Stimulated activated CD4-positive, alpha-beta T cell treated with anti-CD3 and anti-CD28 coated beads, Interleukin-1b, Interleukin-23, amount 100 ng/mL, for 48 hours (primary cell): ENCODE measurements at regions not wholly inside any gene's neighbourhood (a gene's known extent, or its start where the extent isn't known, plus 50 kb on each side); places are given as distances from the start of the nearest gene placed in this dataset.

Experiments used
- DNase-seq: peaks from one replicate; pipeline ENCODE4 v3.0.0-alpha.2; 2020

GRCh38 chr15:81573098-81573746 is 199.2 kb upstream of the TMC3 start:
- DNase-seq: no peak

GRCh38 chr15:81572190-81572589 is 198.2 kb upstream of the TMC3 start:
- no peak for DNase-seq

DNA sequence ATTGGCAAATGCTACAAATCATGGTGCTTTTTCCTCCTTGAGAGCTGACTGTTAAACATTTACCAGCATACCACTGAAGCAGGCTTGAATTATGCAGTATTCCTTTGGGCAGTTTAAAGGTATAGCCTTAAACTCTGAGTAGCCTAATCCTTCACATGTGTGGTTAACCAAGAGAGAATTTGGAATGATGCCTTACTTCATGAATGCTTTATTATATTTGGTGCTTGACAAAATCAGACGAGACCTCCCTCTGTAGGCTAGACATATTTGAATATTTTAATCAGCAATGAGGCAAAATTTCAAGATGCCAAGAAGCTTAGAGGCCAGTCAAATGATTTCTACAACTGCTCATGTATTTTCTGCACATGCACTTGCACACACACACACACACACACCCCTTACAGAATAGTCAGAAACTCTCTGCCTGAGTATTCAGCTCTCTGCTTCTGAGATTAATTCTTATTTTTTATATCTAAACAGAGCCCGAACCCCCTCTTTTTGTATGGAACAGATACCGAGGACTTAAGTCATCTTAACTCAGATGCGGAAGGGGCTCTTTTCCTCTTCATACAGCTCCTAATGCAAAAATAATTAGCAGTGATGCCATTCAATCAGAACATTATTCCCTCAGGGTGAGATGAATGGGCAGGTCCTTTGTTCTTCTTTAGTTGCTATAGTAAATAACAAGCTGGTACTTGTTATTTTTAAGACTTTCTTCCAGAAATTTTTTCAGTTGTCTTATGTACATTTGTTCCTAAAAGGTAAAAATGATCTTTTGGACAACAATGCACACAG is 195.5 kb upstream of the TMC3 start:
- DNase-seq: no peak

GRCh38 chr15:81567924-81568323 is 193.9 kb upstream of the TMC3 start:
- DNase-seq: no peak

DNA sequence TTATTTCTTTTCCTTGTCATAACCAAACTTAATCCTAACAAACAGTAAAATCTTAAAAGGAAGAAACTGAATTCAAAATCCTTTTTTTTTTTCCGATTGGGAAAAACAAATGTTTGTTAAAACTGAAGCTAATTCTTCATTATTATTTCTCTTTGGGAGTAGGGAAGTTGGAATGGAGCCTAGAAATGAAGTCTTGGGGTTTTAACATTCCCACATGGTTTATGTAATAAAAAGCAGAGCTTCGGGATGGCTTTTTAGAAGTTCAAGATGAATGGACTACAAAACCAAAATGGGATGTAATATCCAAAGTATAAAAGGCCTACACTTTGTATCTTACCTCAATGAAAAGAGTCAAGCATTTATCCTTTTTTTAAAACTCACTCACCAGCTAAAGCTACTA is 189.0 kb upstream of the TMC3 start:
- no peak for DNase-seq

GRCh38 chr15:81560405-81560804 is 186.4 kb upstream of the TMC3 start:
- DNase-seq: no peak

DNA sequence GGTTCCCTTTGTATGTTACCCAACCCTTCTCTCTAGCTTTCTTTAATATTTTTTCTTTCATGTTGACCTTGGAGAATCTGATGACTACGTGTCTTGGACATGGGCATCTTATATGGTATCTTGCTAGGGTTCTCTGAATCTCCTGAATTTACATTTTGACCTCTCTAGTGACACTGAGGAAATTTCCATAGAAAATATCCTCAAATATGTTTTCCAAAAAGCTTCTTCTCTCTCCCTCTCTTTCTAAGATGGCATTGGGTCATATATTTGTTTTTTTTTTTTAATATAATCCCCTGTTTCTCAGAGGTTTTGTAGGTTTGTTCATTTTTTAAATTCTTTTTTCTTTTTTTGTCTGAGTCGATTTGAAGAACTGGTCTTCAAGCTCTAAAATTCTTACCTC is 184.0 kb upstream of the TMC3 start:
- no peak for DNase-seq

DNA sequence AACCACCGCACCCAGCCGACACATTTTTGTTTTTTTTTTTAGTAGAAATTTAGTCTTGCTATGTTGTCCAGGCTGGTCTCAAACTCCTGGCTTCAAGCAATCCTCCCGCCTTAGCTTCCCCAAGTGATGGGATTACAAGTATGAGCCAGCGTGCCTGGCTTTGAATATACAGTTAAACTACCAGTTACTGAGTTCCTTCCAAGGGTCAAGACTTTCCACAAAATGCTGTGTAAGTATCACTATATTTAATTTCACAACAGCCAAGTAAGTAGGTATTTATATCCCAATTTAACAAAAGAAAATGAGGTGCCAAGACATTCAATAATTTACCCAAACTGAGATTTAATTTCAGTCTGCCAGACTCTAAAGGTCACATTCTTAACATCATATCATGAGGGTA is 181.3 kb upstream of the TMC3 start:
- no peak for DNase-seq

DNA sequence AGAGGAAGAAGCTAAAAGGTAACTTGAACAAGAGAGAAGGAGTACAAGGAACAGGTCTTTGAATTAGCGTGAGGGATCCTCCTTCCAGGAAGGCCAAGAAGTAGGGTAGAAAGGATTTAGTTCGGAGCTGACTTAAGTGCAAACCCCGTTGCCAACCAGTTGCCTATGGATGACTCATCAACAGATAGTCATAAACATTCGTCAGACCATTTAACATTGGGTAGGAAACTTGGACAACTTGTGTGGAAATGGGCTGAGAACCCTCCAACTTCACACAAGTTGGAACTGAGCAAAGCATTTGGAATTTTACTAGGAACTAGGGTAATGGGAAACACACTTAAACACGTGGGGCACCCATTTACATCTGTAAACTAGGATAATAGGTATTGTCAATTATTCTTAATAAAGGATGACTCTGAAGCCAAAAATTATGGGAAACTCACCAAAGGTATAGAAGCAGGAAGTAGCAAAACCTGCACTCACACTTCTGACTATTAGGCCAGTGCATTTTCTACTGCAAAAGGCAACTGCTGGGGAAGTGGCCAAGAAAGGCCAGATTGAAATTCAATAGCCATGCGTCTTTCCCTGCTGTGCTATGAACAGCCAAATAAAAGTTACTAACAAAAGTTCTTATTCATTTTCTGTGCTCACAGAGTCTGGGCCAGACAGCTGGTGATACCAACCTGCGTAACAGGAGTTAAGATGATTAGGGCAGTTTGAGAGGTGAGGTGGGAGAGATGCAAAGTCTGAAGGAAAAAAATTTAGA is 174.5 kb upstream of the TMC3 start:
- no peak for DNase-seq

DNA sequence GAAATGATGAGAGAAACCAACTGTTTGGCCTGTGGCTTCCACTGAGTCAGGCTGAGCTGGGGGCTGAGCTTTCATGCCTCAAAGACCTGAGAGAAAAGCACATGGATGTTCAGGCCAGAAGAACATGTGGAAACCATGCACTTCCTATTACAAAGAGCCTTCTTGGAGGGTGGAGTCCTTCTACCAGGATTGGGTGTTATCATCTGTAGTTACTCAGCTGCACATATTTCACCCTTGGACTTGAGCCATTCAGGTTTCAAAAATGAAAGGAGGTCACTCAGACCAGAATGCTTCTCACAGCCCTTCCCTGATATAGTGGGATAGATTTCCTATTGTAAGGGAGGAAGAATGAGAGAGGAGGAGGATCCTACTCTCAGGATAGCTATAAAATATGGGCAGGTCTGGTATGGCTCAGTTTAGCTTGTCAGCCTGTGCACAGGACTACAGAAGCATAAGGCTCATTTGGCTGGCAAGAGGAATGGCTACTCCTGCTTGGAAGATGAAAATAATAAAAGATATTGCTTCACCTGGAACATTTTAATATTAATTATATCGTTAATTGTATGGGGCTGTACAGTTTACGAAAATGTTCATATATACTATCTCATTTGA is 173.6 kb upstream of the TMC3 start:
- DNase-seq: no peak

GRCh38 chr15:81544385-81544784 is 170.4 kb upstream of the TMC3 start:
- no peak for DNase-seq

DNA sequence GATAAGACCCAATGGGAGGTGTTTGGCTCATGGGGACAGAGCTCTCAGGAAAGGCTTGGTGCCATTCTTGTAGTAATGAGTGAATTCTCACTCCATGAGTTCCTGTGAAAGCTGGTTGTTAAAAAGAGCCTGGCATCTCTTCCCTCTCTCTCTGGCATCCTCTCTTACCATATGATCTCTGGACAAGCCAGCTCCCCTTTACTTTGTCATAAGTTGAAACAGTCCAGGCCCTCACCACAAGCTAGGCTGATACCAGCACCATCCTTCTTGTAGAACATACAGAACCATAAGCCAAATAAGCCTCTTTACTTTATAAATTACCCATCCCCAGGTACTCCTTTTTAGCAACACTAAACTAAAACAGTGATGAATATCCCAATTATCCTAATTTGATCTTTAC is 166.9 kb upstream of the TMC3 start:
- no peak for DNase-seq

DNA sequence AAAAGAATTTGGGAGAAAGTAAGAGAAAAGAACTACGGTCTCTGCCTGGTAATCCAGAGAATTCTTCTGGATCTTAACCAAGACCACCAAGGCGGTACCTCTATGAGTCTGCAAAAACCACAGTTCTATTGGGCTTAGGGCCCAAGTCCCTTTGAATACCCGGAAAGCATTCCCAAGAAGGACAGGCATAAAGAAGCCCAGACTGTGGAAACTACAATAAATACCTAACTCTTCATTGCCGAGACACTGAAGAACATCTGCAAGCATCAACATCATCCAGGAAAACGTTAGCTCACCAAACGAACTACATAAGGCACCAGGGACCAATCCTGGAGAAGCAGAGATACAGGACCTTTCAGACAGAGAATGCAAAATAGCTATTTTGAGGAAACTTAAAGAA is 162.3 kb upstream of the TMC3 start:
- no peak for DNase-seq

- no peak for DNase-seq
These were observed 160.1 kb upstream of the TMC3 start for GRCh38 chr15:81534124-81534523.

DNA sequence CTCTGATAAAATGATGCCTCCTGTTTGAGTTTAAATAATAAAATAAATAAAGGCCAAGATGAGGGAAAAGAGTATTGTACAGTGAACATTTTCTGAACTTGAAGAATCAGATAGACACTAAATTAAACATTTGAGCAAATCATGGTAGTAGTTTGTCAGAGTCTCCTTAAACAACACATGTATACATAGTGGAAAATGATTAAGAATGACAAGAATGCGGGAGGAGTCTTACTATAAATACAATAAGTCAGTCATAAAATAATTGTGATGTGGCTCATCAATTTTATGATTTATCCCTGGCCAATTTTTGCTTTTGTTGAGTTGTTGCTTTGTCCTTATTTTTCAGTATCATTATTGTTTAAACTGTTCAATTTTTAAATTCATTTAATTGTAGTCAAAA is 158.0 kb upstream of the TMC3 start:
- no peak for DNase-seq

DNA sequence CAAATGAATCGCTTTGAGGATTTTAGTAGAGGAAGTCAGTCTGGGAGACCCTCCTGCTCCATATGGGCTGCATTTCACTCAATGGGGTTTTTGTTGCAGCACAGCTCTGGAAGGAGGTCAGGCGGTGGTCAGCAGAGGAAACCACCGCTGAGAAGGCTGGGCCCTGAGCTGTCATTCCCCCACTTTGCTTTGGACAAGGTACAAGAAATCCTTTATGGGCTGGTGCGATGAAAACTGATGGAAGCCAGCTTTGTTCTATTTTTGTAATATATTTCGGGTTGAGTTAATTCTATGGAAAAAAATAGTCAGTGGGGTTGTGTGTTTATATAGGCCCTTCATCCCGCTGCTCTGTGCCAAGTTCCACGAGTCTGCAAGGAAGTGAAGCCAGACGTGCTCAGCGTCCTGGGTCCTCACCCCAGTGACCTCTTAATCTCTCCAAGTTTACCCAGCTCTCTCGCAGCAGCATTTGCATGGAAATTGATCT is 157.1 kb upstream of the TMC3 start:
- DNase-seq: no peak

- DNase-seq: no peak
These were observed 156.3 kb upstream of the TMC3 start for GRCh38 chr15:81530271-81530691.

- DNase-seq: no peak
These were observed 155.5 kb upstream of the TMC3 start for GRCh38 chr15:81529481-81529880.

DNA sequence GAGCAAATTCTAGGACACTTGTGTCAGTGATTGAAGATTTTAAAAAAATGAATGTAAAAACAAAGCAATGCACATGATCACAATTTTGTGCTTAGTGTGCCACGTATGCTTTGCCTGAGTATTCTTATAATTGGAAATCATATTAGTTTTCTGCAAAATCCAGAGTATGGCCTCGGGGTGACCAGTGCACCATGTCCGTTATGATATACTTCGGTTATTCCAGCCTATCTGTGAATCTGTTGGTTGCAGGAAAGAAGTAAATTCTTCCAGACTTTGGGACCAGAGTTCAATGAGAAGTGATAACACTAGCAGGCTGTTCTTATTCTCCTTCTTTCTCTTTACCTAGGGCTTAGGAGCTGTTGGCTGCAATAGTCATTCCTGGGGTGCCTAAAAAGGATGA is 152.0 kb upstream of the TMC3 start:
- no peak for DNase-seq

GRCh38 chr15:81524496-81524895 is 150.5 kb upstream of the TMC3 start:
- no peak for DNase-seq

DNA sequence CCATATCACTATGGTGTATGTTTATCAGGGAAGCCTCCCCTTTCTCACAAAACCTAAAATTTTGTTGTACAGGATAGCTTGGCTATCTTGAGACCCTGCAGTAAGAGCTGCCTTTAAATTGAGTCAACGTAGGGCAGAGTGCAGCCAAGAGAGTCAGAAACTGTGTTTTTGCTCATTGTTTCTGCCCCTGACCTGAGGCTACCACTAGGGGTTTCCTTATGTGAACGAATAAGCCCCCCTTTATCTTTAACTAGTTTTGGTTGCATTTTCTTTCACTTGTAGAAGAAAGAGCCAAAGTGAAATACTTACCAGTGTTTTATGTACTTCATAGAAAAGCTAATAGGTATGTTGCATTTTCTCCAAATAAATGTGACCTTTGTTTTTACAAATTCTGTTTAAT is 149.9 kb upstream of the TMC3 start:
- DNase-seq: no peak

GRCh38 chr15:81520480-81520879 is 146.5 kb upstream of the TMC3 start:
- DNase-seq: no peak

GRCh38 chr15:81516461-81516860 is 142.4 kb upstream of the TMC3 start:
- DNase-seq: no peak
